ENCODE measurements at regions not wholly inside any gene's neighbourhood (a gene's known extent, or its start where the extent isn't known, plus 50 kb on each side); places are given as distances from the start of the nearest gene placed in this dataset.

GRCh38 chr2:126408671-126409070 is 247.3 kb upstream of the GYPC start:
- TF ChIP-seq CTCF (IDR thresholded peaks at IDR 0.05) = no peak
- TF ChIP-seq POLR2A (IDR thresholded peaks at IDR 0.05) = no peak
